ENCODE measurements at regions not wholly inside any gene's neighbourhood (a gene's known extent, or its start where the extent isn't known, plus 50 kb on each side); places are given as distances from the start of the nearest gene placed in this dataset.

GRCh38 chr5:109943701-109944235 is 254.0 kb downstream of the MAN2A1 start:
- H3K4me3 ChIP-seq (ENCODE audit: low read length), result no peak overlapping the region
- DNase-seq (ENCODE audit: low read depth), result no peak
- no peak for TF ChIP-seq CTCF (conservative IDR thresholded peaks at IDR 0.05; ENCODE audit: low read length)

GRCh38 chr5:109944461-109944860 is 254.7 kb downstream of the MAN2A1 start:
- H3K4me3 ChIP-seq (ENCODE audit: low read length), result no peak overlapping the region
- no peak for TF ChIP-seq CTCF (conservative IDR thresholded peaks at IDR 0.05; ENCODE audit: low read length)
- no peak for DNase-seq (ENCODE audit: low read depth)

GRCh38 chr5:109945097-109945678 is 255.5 kb downstream of the MAN2A1 start:
- H3K4me3 ChIP-seq (ENCODE audit: low read length), result no peak overlapping the region
- DNase-seq (ENCODE audit: low read depth), result no peak

GRCh38 chr5:109945723-109946480 is 256.2 kb downstream of the MAN2A1 start:
- no peak overlapping the region for H3K4me3 ChIP-seq (ENCODE audit: low read length)
- no peak for TF ChIP-seq CTCF (conservative IDR thresholded peaks at IDR 0.05; ENCODE audit: low read length)
- DNase-seq (ENCODE audit: low read depth), result no peak

More at GRCh38 chr5:109945097-109945678, 255.5 kb downstream of the MAN2A1 start:
- TF ChIP-seq CTCF (conservative IDR thresholded peaks at IDR 0.05; ENCODE audit: low read length), result no peak

- TF ChIP-seq CTCF (conservative IDR thresholded peaks at IDR 0.05; ENCODE audit: low read length), result no peak
- H3K4me3 ChIP-seq (ENCODE audit: low read length), result no peak overlapping the region
- DNase-seq (ENCODE audit: low read depth), result no peak
These were observed 256.9 kb downstream of the MAN2A1 start for GRCh38 chr5:109946610-109947009.

GRCh38 chr5:109947667-109948066 is 257.9 kb downstream of the MAN2A1 start:
- H3K4me3 ChIP-seq (ENCODE audit: low read length), result no peak overlapping the region
- no peak for DNase-seq (ENCODE audit: low read depth)
- no peak for TF ChIP-seq CTCF (conservative IDR thresholded peaks at IDR 0.05; ENCODE audit: low read length)

- no peak for TF ChIP-seq CTCF (conservative IDR thresholded peaks at IDR 0.05; ENCODE audit: low read length)
- no peak for DNase-seq (ENCODE audit: low read depth)
- no peak overlapping the region for H3K4me3 ChIP-seq (ENCODE audit: low read length)
These were observed 260.9 kb downstream of the MAN2A1 start for GRCh38 chr5:109950634-109951033.
